Adrenal gland (tissue), 5 donors: ENCODE measurements at regions not wholly inside any gene's neighbourhood (a gene's known extent, or its start where the extent isn't known, plus 50 kb on each side); places are given as distances from the start of the nearest gene placed in this dataset.

ENCODE experiments used
- CTCF ChIP-seq, 6 experiments: fragments of 450-650 bp in 4 of 6; fragments of 200-600 bp in 2 of 6; sonication (generic) in 1 of 6; IDR thresholded peaks; 1 replicate in 5 of 6; 2 replicates in 1 of 6; pipeline versions ENCODE4 v1.5.1 to v1.8.0; 2016 to 2021; ENCODE audit warnings: antibody characterized with exemption in 6 of 6, mild to moderate bottlenecking in 2 of 6, moderate library complexity in 1 of 6
- POLR2A ChIP-seq, 2 donors: fragments of 450-650 bp; IDR thresholded peaks; one replicate each; pipeline ENCODE4 v1.6.1; 2017; ENCODE audit warnings: antibody characterized with exemption in 2 of 2, mild to moderate bottlenecking in 2 of 2, moderate library complexity in 1 of 2
- donor health status: DM: no; HTN: no; CAD: no.

GRCh38 chr15:66934868-66935520 lies 130.4 kb upstream of the SMAD3 start:
- TF ChIP-seq CTCF (IDR thresholded peaks at IDR 0.05): no peak
- no peak for TF ChIP-seq POLR2A (IDR thresholded peaks at IDR 0.05)
